ENCODE measurements at regions not wholly inside any gene's neighbourhood (a gene's known extent, or its start where the extent isn't known, plus 50 kb on each side); places are given as distances from the start of the nearest gene placed in this dataset.

GRCh38 chr14:95445161-95445560, 71.3 kb downstream of the SYNE3 start:
- H3K27ac ChIP-seq (ENCODE audit: low read depth in 1 of 2, low read length in 2 of 2) = no peak overlapping the region

More at GRCh38 chr14:95445161-95445560, 71.3 kb downstream of the SYNE3 start:
- TF ChIP-seq RAD21 (IDR thresholded peaks at IDR 0.05) (no peak), GABPA (IDR thresholded peaks at IDR 0.05 in 1 of 2, conservative IDR thresholded peaks at IDR 0.05 in 1 of 2) (no peak), FOXA2 (IDR thresholded peaks at IDR 0.05) (no peak), SP1 (IDR thresholded peaks at IDR 0.05) (no peak), RXRA (IDR thresholded peaks at IDR 0.05) (no peak), FOXA1 (IDR thresholded peaks at IDR 0.05) (no peak), HNF4A (conservative IDR thresholded peaks at IDR 0.05) (no peak), JUND (IDR thresholded peaks at IDR 0.05) (no peak), ZBTB33 (IDR thresholded peaks at IDR 0.05) (no peak), YY1 (IDR thresholded peaks at IDR 0.05) (no peak), REST (IDR thresholded peaks at IDR 0.05) (no peak), HNF4G (IDR thresholded peaks at IDR 0.05) (no peak), ATF3 (IDR thresholded peaks at IDR 0.05) (no peak), EGR1 (IDR thresholded peaks at IDR 0.05; ENCODE audit: low read depth in 2 of 2) (no peak), TAF1 (conservative IDR thresholded peaks at IDR 0.05) (no peak), MAX (IDR thresholded peaks at IDR 0.05) (no peak), CTCF (IDR thresholded peaks at IDR 0.05; ENCODE audit: low read depth, low read length, missing input control) (no peak)
- peaks cover 14 to 46% (median 28%) of the 10 kb centered on the region in 4 donors for H3K4me1 ChIP-seq (ENCODE audit: control insufficient read depth in 4 of 4, insufficient read depth in 4 of 4, low read length in 3 of 4)
- H3K27me3 ChIP-seq (ENCODE audit: control insufficient read depth in 4 of 4, insufficient read depth in 4 of 4, low read length in 3 of 4) = no peaks in the 10 kb centered on the region
- no peak overlapping the region for H3K9ac ChIP-seq (ENCODE audit: low read depth in 1 of 2, low read length in 2 of 2)
- WGBS = 73% methylated on average over 3 of the region's 3 CpGs
- no peak overlapping the region for H3K4me3 ChIP-seq (ENCODE audit: low read depth in 1 of 3, low read length in 3 of 3)
- peaks cover 0 to 17% (median 9%) of the 10 kb centered on the region in 4 donors for H3K36me3 ChIP-seq (ENCODE audit: control insufficient read depth in 4 of 4, insufficient read depth in 3 of 4, low read depth in 1 of 4, low read length in 3 of 4)
- no peaks in the 10 kb centered on the region for H3K9me3 ChIP-seq (ENCODE audit: control insufficient read depth in 4 of 4, low read length in 3 of 4)
- DNase-seq (ENCODE audit: low spot score) = no peak

Data from liver (tissue), 8 donors.